NCI-H460 (cell line): ENCODE measurements at regions not wholly inside any gene's neighbourhood (a gene's known extent, or its start where the extent isn't known, plus 50 kb on each side); places are given as distances from the start of the nearest gene placed in this dataset.

Source experiments
- DNase-seq: peaks from one replicate; pipeline ENCODE4 v3.0.0-alpha.2; 2016; ENCODE audit warnings: low read depth; ENCODE audit errors: extremely low read depth

- no peak for DNase-seq
Measured at GRCh38 chr3:178421069-178421468, 115.2 kb upstream of the KCNMB2 start.

- DNase-seq: no peak
Measured at GRCh38 chr3:178422406-178422805, 113.8 kb upstream of the KCNMB2 start.

GRCh38 chr3:178428037-178428436, 108.2 kb upstream of the KCNMB2 start:
- no peak for DNase-seq

- peak; percentile 15 for DNase-seq
Measured at GRCh38 chr3:178434206-178434805, 101.9 kb upstream of the KCNMB2 start.

- no peak for DNase-seq
Measured at GRCh38 chr3:178435575-178435974, 100.7 kb upstream of the KCNMB2 start.

- no peak for DNase-seq
Measured at GRCh38 chr3:178436773-178437172, 99.5 kb upstream of the KCNMB2 start.

GRCh38 chr3:178437236-178437635, 99.0 kb upstream of the KCNMB2 start:
- no peak for DNase-seq

- DNase-seq: peak; percentile 47
Measured at GRCh38 chr3:178439504-178439903, 96.7 kb upstream of the KCNMB2 start.

GRCh38 chr3:178440043-178440442, 96.2 kb upstream of the KCNMB2 start:
- DNase-seq: no peak

GRCh38 chr3:178443634-178444033, 92.6 kb upstream of the KCNMB2 start:
- no peak for DNase-seq

GRCh38 chr3:178445139-178445538, 91.1 kb upstream of the KCNMB2 start:
- DNase-seq: no peak

- DNase-seq: no peak
Measured at GRCh38 chr3:178446059-178446458, 90.2 kb upstream of the KCNMB2 start.

- DNase-seq: no peak
Measured at GRCh38 chr3:178450476-178450875, 85.8 kb upstream of the KCNMB2 start.

- no peak for DNase-seq
Measured at GRCh38 chr3:178451799-178452198, 84.4 kb upstream of the KCNMB2 start.

- DNase-seq: no peak
Measured at GRCh38 chr3:178454726-178455125, 81.5 kb upstream of the KCNMB2 start.

- DNase-seq: no peak
Measured at GRCh38 chr3:178455226-178455625, 81.0 kb upstream of the KCNMB2 start.

- DNase-seq: no peak
Measured at GRCh38 chr3:178455946-178456345, 80.3 kb upstream of the KCNMB2 start.

- no peak for DNase-seq
Measured at GRCh38 chr3:178456621-178457285, 79.5 kb upstream of the KCNMB2 start.

- DNase-seq: no peak
Measured at GRCh38 chr3:178457511-178457910, 78.7 kb upstream of the KCNMB2 start.

GRCh38 chr3:178458313-178459037, 77.8 kb upstream of the KCNMB2 start:
- DNase-seq: no peak

GRCh38 chr3:178459038-178459410, 77.2 kb upstream of the KCNMB2 start:
- no peak for DNase-seq
